ENCODE measurements at regions not wholly inside any gene's neighbourhood (a gene's known extent, or its start where the extent isn't known, plus 50 kb on each side); places are given as distances from the start of the nearest gene placed in this dataset.

DNA sequence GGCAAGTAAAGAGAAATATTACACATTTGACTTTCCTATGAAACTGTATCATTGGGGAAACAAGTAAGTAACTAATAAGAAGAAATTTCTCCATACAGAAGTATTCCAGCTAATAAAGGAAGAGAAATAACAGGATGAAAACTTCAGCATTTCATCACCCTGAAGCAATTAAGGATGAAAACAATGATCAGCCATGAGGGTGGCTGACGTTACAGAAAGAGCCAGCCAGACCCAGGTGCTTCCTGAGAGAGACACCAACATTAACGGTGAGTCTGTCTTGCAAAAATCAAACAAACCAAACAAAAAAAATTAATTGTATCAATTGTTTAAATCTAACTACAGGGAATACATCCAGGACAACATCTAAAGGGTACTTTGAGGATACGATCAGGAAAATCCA lies 190.0 kb downstream of the ARRDC4 start:
- ChIA-PET POLR2A (no interaction called here), CTCF (no interaction called here)
- Histone ChIP-seq H3K4me3 (ENCODE audit: low read length) (no peak overlapping the region), H3K27me3 (ENCODE audit: insufficient read depth, low read length, poor library complexity, severe bottlenecking) (no peaks in the 10 kb centered on the region), H3K36me3 (ENCODE audit: insufficient read depth, low read length) (no peaks in the 10 kb centered on the region), H3K4me1 (ENCODE audit: insufficient read depth, low read length) (no peaks in the 10 kb centered on the region), H3K27ac (ENCODE audit: low read depth, low read length) (no peak overlapping the region), H3K9me3 (ENCODE audit: low read length) (no peaks in the 10 kb centered on the region)
- DNase-seq = no peak
- no peaks in the 10 kb centered on the region for H3K36me3 Mint-ChIP-seq
- H3K27ac Mint-ChIP-seq = no peak overlapping the region
- no peaks in the 10 kb centered on the region for H3K27me3 Mint-ChIP-seq
- no peak overlapping the region for H3K4me3 Mint-ChIP-seq
- peaks cover 0 to 18% (median 3%) of the 10 kb centered on the region in 5 donors for H3K9me3 Mint-ChIP-seq
- H3K4me1 Mint-ChIP-seq = no peaks in the 10 kb centered on the region

DNA sequence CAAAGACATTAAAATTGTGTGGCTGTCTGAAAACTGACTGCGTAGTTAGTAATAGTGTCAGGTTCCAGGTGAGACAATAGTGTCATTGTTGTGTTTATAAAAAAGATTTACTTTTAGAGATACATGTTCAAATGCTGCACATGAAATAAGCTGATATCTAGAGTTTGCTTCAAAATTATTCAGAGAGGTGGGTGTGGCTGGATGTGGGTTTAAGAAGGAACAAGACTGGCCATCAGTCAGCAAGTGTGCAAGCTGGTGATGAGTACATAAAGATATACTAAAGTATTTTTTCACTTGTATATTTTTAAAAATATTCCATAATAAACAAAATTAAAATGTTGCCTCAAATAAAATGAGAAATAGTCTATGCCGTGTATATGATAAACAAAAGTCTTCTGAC lies 190.6 kb downstream of the ARRDC4 start:
- Histone ChIP-seq H3K27me3 (ENCODE audit: insufficient read depth, low read length, poor library complexity, severe bottlenecking) (no peaks in the 10 kb centered on the region), H3K4me1 (ENCODE audit: insufficient read depth, low read length) (no peaks in the 10 kb centered on the region), H3K4me3 (ENCODE audit: low read length) (no peak overlapping the region), H3K36me3 (ENCODE audit: insufficient read depth, low read length) (no peaks in the 10 kb centered on the region), H3K9me3 (ENCODE audit: low read length) (no peaks in the 10 kb centered on the region), H3K27ac (ENCODE audit: low read depth, low read length) (no peak overlapping the region)
- Mint-ChIP-seq H3K9me3 (peaks cover 0 to 18% (median 3%) of the 10 kb centered on the region in 5 donors), H3K36me3 (no peaks in the 10 kb centered on the region), H3K4me3 (no peak overlapping the region), H3K27me3 (no peaks in the 10 kb centered on the region), H3K4me1 (no peaks in the 10 kb centered on the region), H3K27ac (no peak overlapping the region)
- DNase-seq = no peak
- ChIA-PET CTCF (no interaction called here), POLR2A (no interaction called here)

DNA sequence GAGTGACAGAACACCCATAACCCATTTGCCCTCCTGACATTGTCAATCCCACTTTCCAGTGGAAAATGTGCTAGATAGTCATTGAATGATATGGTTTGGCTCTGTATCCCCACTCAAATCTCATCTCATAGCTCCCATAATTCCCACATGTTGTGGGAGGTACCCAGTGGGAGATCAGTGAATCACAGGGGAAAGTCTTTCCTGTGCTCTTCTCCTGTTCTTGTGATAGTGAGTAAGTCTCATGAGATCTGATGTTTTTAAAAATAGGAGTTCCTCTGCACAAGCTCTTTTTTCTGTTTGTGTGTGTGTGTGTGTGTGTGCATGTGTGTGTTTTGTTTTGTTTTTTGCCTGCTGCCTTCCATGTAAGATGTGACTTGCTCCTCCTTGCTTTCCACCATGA lies 191.7 kb downstream of the ARRDC4 start:
- ChIA-PET POLR2A (no interaction called here), CTCF (no interaction called here)
- no peak overlapping the region for H3K27ac Mint-ChIP-seq
- Histone ChIP-seq H3K4me3 (ENCODE audit: low read length) (no peak overlapping the region), H3K36me3 (ENCODE audit: insufficient read depth, low read length) (no peaks in the 10 kb centered on the region), H3K27me3 (ENCODE audit: insufficient read depth, low read length, poor library complexity, severe bottlenecking) (no peaks in the 10 kb centered on the region), H3K27ac (ENCODE audit: low read depth, low read length) (no peak overlapping the region), H3K9me3 (ENCODE audit: low read length) (no peaks in the 10 kb centered on the region), H3K4me1 (ENCODE audit: insufficient read depth, low read length) (no peaks in the 10 kb centered on the region)
- no peaks in the 10 kb centered on the region for H3K4me1 Mint-ChIP-seq
- no peaks in the 10 kb centered on the region for H3K36me3 Mint-ChIP-seq
- H3K27me3 Mint-ChIP-seq = no peaks in the 10 kb centered on the region
- no peak overlapping the region for H3K4me3 Mint-ChIP-seq
- peaks cover 0 to 18% (median 0%) of the 10 kb centered on the region in 5 donors for H3K9me3 Mint-ChIP-seq
- DNase-seq = no peak

DNA sequence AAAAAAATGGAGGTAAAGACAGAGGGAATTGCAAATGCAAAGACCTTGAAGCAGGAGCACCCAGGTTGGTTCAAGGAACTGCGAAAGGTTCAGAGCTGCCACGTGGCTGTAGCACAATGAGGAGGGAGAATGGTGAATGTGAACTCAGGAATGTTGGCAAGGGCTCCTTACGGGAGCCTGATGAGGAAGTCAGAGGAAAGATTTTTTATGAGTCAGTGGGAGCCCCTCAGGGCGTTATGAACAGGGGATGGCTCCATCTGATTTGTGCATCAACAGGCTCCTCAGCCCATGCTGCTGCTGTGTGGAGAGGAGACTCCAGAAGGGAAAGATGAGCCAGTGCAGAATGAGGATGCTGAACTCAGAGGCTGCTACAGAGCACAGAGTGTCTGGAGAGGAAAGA lies 194.4 kb downstream of the ARRDC4 start:
- Histone ChIP-seq H3K9me3 (ENCODE audit: low read length) (no peaks in the 10 kb centered on the region), H3K4me3 (ENCODE audit: low read length) (no peak overlapping the region), H3K27ac (ENCODE audit: low read depth, low read length) (no peak overlapping the region), H3K36me3 (ENCODE audit: insufficient read depth, low read length) (no peaks in the 10 kb centered on the region), H3K27me3 (ENCODE audit: insufficient read depth, low read length, poor library complexity, severe bottlenecking) (no peaks in the 10 kb centered on the region), H3K4me1 (ENCODE audit: insufficient read depth, low read length) (peaks cover 3% of the 10 kb centered on the region)
- Mint-ChIP-seq H3K36me3 (no peaks in the 10 kb centered on the region), H3K4me3 (no peak overlapping the region), H3K27me3 (no peaks in the 10 kb centered on the region), H3K4me1 (peaks cover 0 to 7% (median 6%) of the 10 kb centered on the region in 3 donors), H3K9me3 (peaks cover 0 to 16% (median 0%) of the 10 kb centered on the region in 5 donors), H3K27ac (no peak overlapping the region)
- POLR2A ChIA-PET = no interaction called here
- no peak for DNase-seq
- CTCF ChIA-PET = no interaction called here

DNA sequence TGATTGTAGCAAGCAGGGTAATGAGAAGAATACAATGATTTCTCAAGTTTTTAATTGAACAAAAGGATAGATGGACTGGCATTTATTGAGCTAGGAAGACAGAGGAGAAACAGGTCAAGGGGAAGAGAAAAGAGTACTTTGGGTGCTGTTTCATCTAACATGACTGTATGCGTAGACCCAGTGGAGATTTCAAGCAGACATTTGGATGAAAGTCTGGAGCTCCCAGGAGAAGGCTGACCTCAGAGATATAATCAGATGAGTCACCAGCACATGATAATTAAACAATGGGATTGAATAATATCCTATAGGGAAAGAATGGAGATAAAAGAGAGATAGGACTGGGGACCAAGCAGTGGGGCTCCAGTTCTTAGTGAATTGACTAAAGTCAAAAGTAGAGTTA lies 194.9 kb downstream of the ARRDC4 start:
- H3K9me3 ChIP-seq (ENCODE audit: low read length) = no peaks in the 10 kb centered on the region
- no peak overlapping the region for H3K27ac Mint-ChIP-seq
- ChIA-PET POLR2A (no interaction called here), CTCF (no interaction called here)
- no peaks in the 10 kb centered on the region for H3K27me3 ChIP-seq (ENCODE audit: insufficient read depth, low read length, poor library complexity, severe bottlenecking)
- H3K9me3 Mint-ChIP-seq = peaks cover 0 to 16% (median 0%) of the 10 kb centered on the region in 5 donors
- no peaks in the 10 kb centered on the region for H3K36me3 ChIP-seq (ENCODE audit: insufficient read depth, low read length)
- H3K36me3 Mint-ChIP-seq = no peaks in the 10 kb centered on the region
- no peak for DNase-seq
- no peak overlapping the region for H3K27ac ChIP-seq (ENCODE audit: low read depth, low read length)
- no peaks in the 10 kb centered on the region for H3K27me3 Mint-ChIP-seq
- H3K4me3 ChIP-seq (ENCODE audit: low read length) = no peak overlapping the region
- H3K4me1 Mint-ChIP-seq = peaks cover 0 to 12% (median 11%) of the 10 kb centered on the region in 3 donors
- no peak overlapping the region for H3K4me3 Mint-ChIP-seq
- peaks cover 7% of the 10 kb centered on the region for H3K4me1 ChIP-seq (ENCODE audit: insufficient read depth, low read length)

DNA sequence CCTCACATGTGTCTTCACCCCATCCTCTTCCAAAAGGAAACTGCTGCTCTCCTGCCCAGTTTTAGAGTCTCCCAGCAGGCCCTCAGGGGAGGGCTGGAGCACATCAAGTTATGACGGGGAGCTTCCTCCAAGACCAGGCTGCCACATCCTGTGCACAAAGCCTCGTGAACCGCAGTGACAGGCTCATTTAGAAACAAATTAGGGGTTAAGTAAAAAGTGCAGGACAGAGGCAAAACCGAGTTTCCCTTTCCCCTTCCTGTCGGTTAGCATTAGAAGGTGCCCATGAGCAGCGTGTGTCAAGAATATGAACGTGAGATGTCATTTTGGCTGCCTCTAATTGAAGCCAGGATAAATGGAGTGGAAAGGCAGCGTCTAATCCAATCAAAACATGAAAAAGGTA lies 199.7 kb downstream of the ARRDC4 start:
- no peaks in the 10 kb centered on the region for H3K27me3 ChIP-seq (ENCODE audit: insufficient read depth, low read length, poor library complexity, severe bottlenecking)
- CTCF ChIA-PET = no interaction called here
- peaks cover 13% of the 10 kb centered on the region for H3K4me1 ChIP-seq (ENCODE audit: insufficient read depth, low read length)
- Mint-ChIP-seq H3K4me1 (peaks cover 0 to 20% (median 16%) of the 10 kb centered on the region in 3 donors), H3K27me3 (no peaks in the 10 kb centered on the region), H3K4me3 (peak overlapping the region in 3 of 7 donors; percentile 42 to 76 (median 46)), H3K9me3 (peaks cover 0 to 2% (median 0%) of the 10 kb centered on the region in 5 donors), H3K36me3 (no peaks in the 10 kb centered on the region), H3K27ac (peak overlapping the region in 4 of 8 donors; percentile 26 to 72 (median 64))
- H3K36me3 ChIP-seq (ENCODE audit: insufficient read depth, low read length) = no peaks in the 10 kb centered on the region
- no peaks in the 10 kb centered on the region for H3K9me3 ChIP-seq (ENCODE audit: low read length)
- DNase-seq = peak in 2 of 5 donors; percentile 31 to 51
- H3K4me3 ChIP-seq (ENCODE audit: low read length) = no peak overlapping the region
- POLR2A ChIA-PET = no interaction called here
- no peak overlapping the region for H3K27ac ChIP-seq (ENCODE audit: low read depth, low read length)

DNA sequence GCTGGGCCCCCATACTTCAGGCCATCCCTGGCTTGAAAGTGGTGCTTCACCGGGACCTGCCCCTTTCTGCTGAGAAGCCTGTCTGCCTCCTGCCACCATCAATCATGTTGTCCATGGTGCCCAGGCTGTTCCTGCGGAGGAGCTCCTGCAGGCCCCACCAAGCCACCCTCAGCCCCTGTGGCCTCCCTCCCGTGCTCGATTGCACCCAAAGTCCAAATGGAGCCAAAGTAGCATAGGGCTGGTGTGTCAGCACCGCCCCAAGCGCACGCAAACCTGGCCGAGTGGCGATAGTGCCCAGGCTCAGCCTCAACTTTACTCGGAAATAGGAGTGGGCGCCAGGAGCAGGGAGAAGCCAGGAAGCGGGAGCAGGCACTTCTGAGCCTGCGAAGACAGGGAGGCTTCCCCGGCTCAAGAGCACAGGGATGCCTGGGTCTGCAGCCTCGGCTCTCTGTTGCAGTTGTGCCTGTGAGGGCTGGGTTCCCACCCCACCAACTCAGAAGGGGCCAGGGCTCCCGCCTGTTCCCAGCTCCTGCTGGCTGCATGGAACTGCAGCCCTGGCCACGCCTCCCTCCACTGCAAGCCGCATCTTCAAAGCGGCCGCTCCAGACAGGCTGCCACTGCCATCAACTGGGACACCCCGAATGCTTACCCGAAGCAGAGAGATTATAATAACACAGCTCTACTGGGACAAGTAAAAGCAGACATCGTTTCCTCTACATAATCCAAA lies 203.0 kb downstream of the ARRDC4 start:
- POLR2A ChIA-PET = no interaction called here
- no peak overlapping the region for H3K4me3 Mint-ChIP-seq

DNA sequence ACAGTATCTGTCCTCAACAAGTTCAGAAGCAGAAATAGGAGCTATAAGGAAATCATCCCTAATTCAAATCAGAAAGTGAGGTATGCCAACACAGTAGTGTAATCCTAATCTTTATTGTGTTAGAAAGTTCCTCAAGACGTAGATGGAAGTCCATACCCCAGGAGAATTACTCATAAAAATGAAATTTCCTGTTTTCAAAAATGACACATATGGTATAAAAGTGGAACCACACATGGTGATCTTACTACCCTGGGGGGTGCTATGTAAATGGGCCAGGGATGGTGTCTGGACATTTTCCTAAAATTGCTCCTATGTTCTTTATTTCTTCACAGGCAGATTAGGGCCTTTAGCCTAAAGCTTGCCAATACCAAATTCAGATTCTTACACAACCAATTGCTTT lies 204.1 kb downstream of the ARRDC4 start:
- no peaks in the 10 kb centered on the region for H3K27me3 Mint-ChIP-seq
- no peak overlapping the region for H3K27ac Mint-ChIP-seq
- no peak overlapping the region for H3K27ac ChIP-seq (ENCODE audit: low read depth, low read length)
- peaks cover 13% of the 10 kb centered on the region for H3K4me1 ChIP-seq (ENCODE audit: insufficient read depth, low read length)
- no peaks in the 10 kb centered on the region for H3K9me3 ChIP-seq (ENCODE audit: low read length)
- POLR2A ChIA-PET = no interaction called here
- no peaks in the 10 kb centered on the region for H3K9me3 Mint-ChIP-seq
- H3K36me3 Mint-ChIP-seq = no peaks in the 10 kb centered on the region
- no peak overlapping the region for H3K4me3 Mint-ChIP-seq
- H3K4me3 ChIP-seq (ENCODE audit: low read length) = no peak overlapping the region
- peaks cover 0 to 16% (median 14%) of the 10 kb centered on the region in 3 donors for H3K4me1 Mint-ChIP-seq
- no peaks in the 10 kb centered on the region for H3K27me3 ChIP-seq (ENCODE audit: insufficient read depth, low read length, poor library complexity, severe bottlenecking)
- H3K36me3 ChIP-seq (ENCODE audit: insufficient read depth, low read length) = no peaks in the 10 kb centered on the region
- CTCF ChIA-PET = no interaction called here
- DNase-seq = no peak

More for the DNA sequence above, 203.0 kb downstream of the ARRDC4 start:
- no peaks in the 10 kb centered on the region for H3K9me3 ChIP-seq (ENCODE audit: low read length)
- Mint-ChIP-seq H3K9me3 (no peaks in the 10 kb centered on the region), H3K27ac (no peak overlapping the region), H3K4me1 (peaks cover 0 to 20% (median 16%) of the 10 kb centered on the region in 3 donors), H3K27me3 (no peaks in the 10 kb centered on the region), H3K36me3 (no peaks in the 10 kb centered on the region)
- DNase-seq = no peak
- peaks cover 13% of the 10 kb centered on the region for H3K4me1 ChIP-seq (ENCODE audit: insufficient read depth, low read length)
- H3K27ac ChIP-seq (ENCODE audit: low read depth, low read length) = no peak overlapping the region
- no peaks in the 10 kb centered on the region for H3K36me3 ChIP-seq (ENCODE audit: insufficient read depth, low read length)
- H3K4me3 ChIP-seq (ENCODE audit: low read length) = no peak overlapping the region
- H3K27me3 ChIP-seq (ENCODE audit: insufficient read depth, low read length, poor library complexity, severe bottlenecking) = no peaks in the 10 kb centered on the region
- CTCF ChIA-PET = no interaction called here

Measured in CD8-positive, alpha-beta memory T cell (primary cell).